Hypothalamus (tissue), 51 donors: ENCODE measurements at regions not wholly inside any gene's neighbourhood (a gene's known extent, or its start where the extent isn't known, plus 50 kb on each side); places are given as distances from the start of the nearest gene placed in this dataset.
"Not testable (repeated sequence)": the region's sequence is repeated elsewhere in the genome, so short reads cannot be mapped to it uniquely, and the experiment has no call there.

Experiments
- DNase-seq, 51 donors: peaks; one replicate each; lab custom pipeline; 2025; lab: John Stamatoyannopoulos, UW

GRCh38 chr3:76310667-76311066 is 525.3 kb upstream of the ZNF717 start:
- DNase-seq = no peak

- DNase-seq = no peak
Measured at GRCh38 chr3:76311941-76312340, 526.6 kb upstream of the ZNF717 start.

GRCh38 chr3:76315906-76316305 is 530.6 kb upstream of the ZNF717 start:
- DNase-seq = not testable (repeated sequence)

- no peak for DNase-seq
Measured at GRCh38 chr3:76321614-76322013, 536.3 kb upstream of the ZNF717 start.

- DNase-seq = no peak
Measured at GRCh38 chr3:76324101-76324500, 538.8 kb upstream of the ZNF717 start.

- no peak for DNase-seq
Measured at GRCh38 chr3:76345878-76346277, 560.5 kb upstream of the ZNF717 start.

- no peak for DNase-seq
Measured at GRCh38 chr3:76346690-76347089, 561.3 kb upstream of the ZNF717 start.

GRCh38 chr3:76349715-76350480 is 564.5 kb upstream of the ZNF717 start:
- DNase-seq = no peak

- DNase-seq = no peak
Measured at GRCh38 chr3:76352051-76352450, 566.7 kb upstream of the ZNF717 start.

- DNase-seq = no peak
Measured at GRCh38 chr3:76352511-76353284, 567.3 kb upstream of the ZNF717 start.

GRCh38 chr3:76353683-76354082 is 568.3 kb upstream of the ZNF717 start:
- DNase-seq = no peak

GRCh38 chr3:76361010-76361409 is 575.7 kb upstream of the ZNF717 start:
- no peak for DNase-seq

GRCh38 chr3:76362643-76363042 is 577.3 kb upstream of the ZNF717 start:
- DNase-seq = no peak

GRCh38 chr3:76365275-76365674 is 579.9 kb upstream of the ZNF717 start:
- no peak for DNase-seq

- no peak for DNase-seq
Measured at GRCh38 chr3:76367281-76367680, 581.9 kb upstream of the ZNF717 start.

- DNase-seq = peak in 1 of 51 donors; percentile 4
Measured at GRCh38 chr3:76369170-76369569, 583.8 kb upstream of the ZNF717 start.

- no peak for DNase-seq
Measured at GRCh38 chr3:76370749-76371520, 585.6 kb upstream of the ZNF717 start.

- DNase-seq = no peak
Measured at GRCh38 chr3:76372497-76372896, 587.1 kb upstream of the ZNF717 start.

GRCh38 chr3:76377074-76377473 is 591.7 kb upstream of the ZNF717 start:
- no peak for DNase-seq

- no peak for DNase-seq
Measured at GRCh38 chr3:76378789-76379188, 593.4 kb upstream of the ZNF717 start.

- DNase-seq = peak in 12 of 51 donors; percentile 0 to 42 (median 16)
Measured at GRCh38 chr3:76383781-76384180, 598.4 kb upstream of the ZNF717 start.
